GM04504 (cell line): ENCODE measurements at regions not wholly inside any gene's neighbourhood (a gene's known extent, or its start where the extent isn't known, plus 50 kb on each side); places are given as distances from the start of the nearest gene placed in this dataset.
"Not testable (repeated sequence)": the region's sequence is repeated elsewhere in the genome, so short reads cannot be mapped to it uniquely, and the experiment has no call there.

Experiments
- DNase-seq: peaks from one replicate; pipeline ENCODE4 v3.0.0-alpha.2; 2012; ENCODE audit warnings: low read depth

- DNase-seq, result no peak
Measured at GRCh38 chr18:73101977-73102376, 234.2 kb upstream of the NETO1 start.

GRCh38 chr18:73101491-73101890 lies 233.7 kb upstream of the NETO1 start:
- not testable (repeated sequence) for DNase-seq

GRCh38 chr18:73099759-73100158 lies 232.0 kb upstream of the NETO1 start:
- DNase-seq, result no peak

- no peak for DNase-seq
Measured at GRCh38 chr18:73093687-73094250, 226.0 kb upstream of the NETO1 start.

GRCh38 chr18:73088445-73088844 lies 220.7 kb upstream of the NETO1 start:
- DNase-seq, result no peak

- no peak for DNase-seq
Measured at GRCh38 chr18:73087282-73087977, 219.6 kb upstream of the NETO1 start.

- no peak for DNase-seq
Measured at GRCh38 chr18:73079920-73080319, 212.1 kb upstream of the NETO1 start.

GRCh38 chr18:73060666-73061288 lies 193.0 kb upstream of the NETO1 start:
- no peak for DNase-seq

- DNase-seq, result no peak
Measured at GRCh38 chr18:73059280-73059679, 191.5 kb upstream of the NETO1 start.

- DNase-seq, result no peak
Measured at GRCh38 chr18:73047688-73048087, 179.9 kb upstream of the NETO1 start.

GRCh38 chr18:73045037-73045436 lies 177.2 kb upstream of the NETO1 start:
- DNase-seq, result no peak

- no peak for DNase-seq
Measured at GRCh38 chr18:73043611-73044010, 175.8 kb upstream of the NETO1 start.

- no peak for DNase-seq
Measured at GRCh38 chr18:73043211-73043610, 175.4 kb upstream of the NETO1 start.

GRCh38 chr18:73040247-73040646 lies 172.5 kb upstream of the NETO1 start:
- no peak for DNase-seq

- DNase-seq, result no peak
Measured at GRCh38 chr18:73038336-73038735, 170.5 kb upstream of the NETO1 start.

- DNase-seq, result no peak
Measured at GRCh38 chr18:73023975-73024374, 156.2 kb upstream of the NETO1 start.

- no peak for DNase-seq
Measured at GRCh38 chr18:73009691-73010090, 141.9 kb upstream of the NETO1 start.

GRCh38 chr18:73007915-73008308 lies 140.1 kb upstream of the NETO1 start:
- DNase-seq, result no peak

- DNase-seq, result no peak
Measured at GRCh38 chr18:73007195-73007914, 139.6 kb upstream of the NETO1 start.

- no peak for DNase-seq
Measured at GRCh38 chr18:73006331-73006730, 138.5 kb upstream of the NETO1 start.

GRCh38 chr18:73004260-73004659 lies 136.5 kb upstream of the NETO1 start:
- no peak for DNase-seq

GRCh38 chr18:72999971-73000607 lies 132.3 kb upstream of the NETO1 start:
- DNase-seq, result no peak
